T-helper 2 cell (primary cell): ENCODE measurements at regions not wholly inside any gene's neighbourhood (a gene's known extent, or its start where the extent isn't known, plus 50 kb on each side); places are given as distances from the start of the nearest gene placed in this dataset.

Experiments
- DNase-seq, 5 experiments: peaks; one replicate each; pipeline versions ENCODE4 v3.0.0 to v3.0.0-alpha.2; 2012 to 2022

- no peak for DNase-seq
Observed at GRCh38 chr15:88315221-88315878, 58.8 kb upstream of the NTRK3 start.

- no peak for DNase-seq
Observed at GRCh38 chr15:88312941-88313579, 56.5 kb upstream of the NTRK3 start.

GRCh38 chr15:88309363-88309762 is 52.8 kb upstream of the NTRK3 start:
- DNase-seq, result no peak

GRCh38 chr15:88307344-88307743 is 50.8 kb upstream of the NTRK3 start:
- DNase-seq, result no peak
